IMR-90 (cell line): ENCODE measurements at regions not wholly inside any gene's neighbourhood (a gene's known extent, or its start where the extent isn't known, plus 50 kb on each side); places are given as distances from the start of the nearest gene placed in this dataset.

Experiments
- ATAC-seq: fragments of 200-7000 bp; cut with Tn5 transposase; 2 replicates; pipeline ENCODE4 v1.9.1; 2020; ENCODE audit warnings: low read depth, mild to moderate bottlenecking, moderate library complexity
- BruUV-seq: library from RNA; stranded (reverse); fragments of 400-500 nt; replicated peaks from 2 replicates; lab custom pipeline; 2021; lab: Mats Ljungman, UMichigan
- CTCF ChIA-PET: fragments of 300-600 bp; formaldehyde crosslinking; extraction: SDS; loops from one replicate; lab custom pipeline; 2021; ENCODE audit warnings: antibody characterized with exemption; lab: Yijun Ruan, JAX
- POLR2A ChIA-PET: fragments of 300-600 bp; sonication (Branson Sonifier 250); formaldehyde crosslinking; loops from one replicate; lab custom pipeline; 2022; ENCODE audit warnings: antibody characterized with exemption; ENCODE audit not compliant: unreplicated experiment; lab: Charles Lee
- DNase-seq: peaks from one replicate; pipeline ENCODE4 v3.0.0; 2013
- H2AFZ ChIP-seq: replicated peaks from 2 replicates; pipeline ENCODE3; 2013; ENCODE audit warnings: low read length, mild to moderate bottlenecking; ENCODE audit not compliant: poor library complexity
- H2AK5ac ChIP-seq: 2 replicates; pipeline ENCODE4 v1.6.1; 2013; ENCODE audit warnings: low read depth, low read length, inconsistent platforms
- H2AK9ac ChIP-seq: replicated peaks from 2 replicates; pipeline ENCODE3; 2013; ENCODE audit warnings: mild to moderate bottlenecking, low read depth, low read length, moderate library complexity; ENCODE audit not compliant: poor library complexity
- H2BK120ac ChIP-seq: 2 replicates; pipeline ENCODE4 v1.6.1; 2013; ENCODE audit warnings: low read depth, low read length, inconsistent platforms
- H2BK15ac ChIP-seq: 3 replicates; pipeline ENCODE4 v1.6.1; 2013; ENCODE audit warnings: low read depth, low read length, inconsistent platforms
- H2BK20ac ChIP-seq: 2 replicates; pipeline ENCODE4 v1.6.1; 2013; ENCODE audit warnings: low read depth, mild to moderate bottlenecking, inconsistent platforms, low read length, moderate library complexity
- H2BK5ac ChIP-seq: 2 replicates; pipeline ENCODE4 v1.6.1; 2013; ENCODE audit warnings: mild to moderate bottlenecking, low read depth, low read length, inconsistent platforms; ENCODE audit not compliant: poor library complexity, severe bottlenecking
- H3K14ac ChIP-seq: replicated peaks from 2 replicates; pipeline ENCODE4 v1.6.1; 2013; ENCODE audit warnings: low read depth, low read length, inconsistent platforms
- H3K18ac ChIP-seq: 2 replicates; pipeline ENCODE4 v1.6.1; 2013; ENCODE audit warnings: low read depth, low read length, control low read depth
- H3K23ac ChIP-seq: 2 replicates; pipeline ENCODE4 v1.6.1; 2013; ENCODE audit warnings: low read depth, low read length, inconsistent platforms
- H3K27ac ChIP-seq: 2 replicates; pipeline ENCODE4 v1.5.1; 2013; ENCODE audit warnings: mild to moderate bottlenecking, control low read depth, low read length; ENCODE audit not compliant: insufficient read depth
- H3K27me3 ChIP-seq: 2 replicates; pipeline ENCODE4 v1.6.1; 2013; ENCODE audit warnings: low read length; ENCODE audit not compliant: control insufficient read depth, insufficient read depth
- H3K36me3 ChIP-seq: 2 replicates; pipeline ENCODE4 v1.6.1; 2013; ENCODE audit warnings: low read length, mixed read lengths; ENCODE audit not compliant: control insufficient read depth, insufficient read depth
- H3K4ac ChIP-seq: 2 replicates; pipeline ENCODE4 v1.6.1; 2013; ENCODE audit warnings: low read depth, low read length, inconsistent platforms
- H3K4me1 ChIP-seq: 2 replicates; pipeline ENCODE4 v1.6.1; 2013; ENCODE audit warnings: low read length, mixed read lengths; ENCODE audit not compliant: control insufficient read depth, insufficient read depth
- H3K4me2 ChIP-seq: 2 replicates; pipeline ENCODE4 v1.6.1; 2013; ENCODE audit warnings: low read depth, mild to moderate bottlenecking, control low read depth, low read length, moderate library complexity
- H3K4me3 ChIP-seq: 2 replicates; pipeline ENCODE4 v1.5.1; 2013; ENCODE audit warnings: low read depth, mild to moderate bottlenecking, control low read depth, low read length, moderate library complexity; ENCODE audit not compliant: insufficient read depth
- H3K56ac ChIP-seq: 2 replicates; pipeline ENCODE4 v1.6.1; 2013; ENCODE audit warnings: low read length, inconsistent platforms; ENCODE audit not compliant: insufficient read depth; ENCODE audit errors: extremely low read depth
- H3K79me1 ChIP-seq, 2 experiments: 2 replicates each; pipeline ENCODE4 v1.6.1; 2013; ENCODE audit warnings: low read length in 2 of 2, inconsistent platforms in 1 of 2, low read depth in 1 of 2
- H3K9ac ChIP-seq: 2 replicates; pipeline ENCODE4 v1.6.1; 2013; ENCODE audit warnings: low read depth, low read length, control low read depth
- H3K9me1 ChIP-seq: 2 replicates; pipeline ENCODE4 v1.6.1; 2013; ENCODE audit warnings: low read length, inconsistent platforms; ENCODE audit not compliant: insufficient read depth
- H3K9me3 ChIP-seq: 2 replicates; pipeline ENCODE4 v1.6.1; 2013; ENCODE audit warnings: low read length; ENCODE audit not compliant: control insufficient read depth, insufficient read depth
- H4K20me1 ChIP-seq: 2 replicates; pipeline ENCODE4 v1.6.1; 2013; ENCODE audit warnings: low read length, inconsistent platforms; ENCODE audit not compliant: insufficient read depth
- H4K5ac ChIP-seq: 2 replicates; pipeline ENCODE4 v1.6.1; 2013; ENCODE audit warnings: mild to moderate bottlenecking, low read depth, low read length, control low read depth
- H4K8ac ChIP-seq, 2 experiments: 2 replicates each; pipeline ENCODE4 v1.6.1; 2013; ENCODE audit warnings: low read depth in 2 of 2, low read length in 2 of 2, control low read depth in 1 of 2, inconsistent platforms in 1 of 2
- H4K91ac ChIP-seq: 2 replicates; pipeline ENCODE4 v1.6.1; 2013; ENCODE audit warnings: low read depth, low read length, inconsistent platforms; ENCODE audit not compliant: insufficient read depth
- FOS ChIP-seq: fragments of 150-350 bp; IDR thresholded peaks from 2 replicates; pipeline ENCODE4 v1.6.1; 2016; ENCODE audit warnings: low read depth, low read length
- SMC3 ChIP-seq: fragments of 150-350 bp; IDR thresholded peaks from 2 replicates; pipeline ENCODE4 v1.6.1; 2016; ENCODE audit warnings: low read depth, mild to moderate bottlenecking, antibody characterized with exemption, low read length, moderate library complexity
- WGBS, 2 experiments: methylation state at CpG; one replicate each; pipeline versions ENCODE4 v1.1.5 to v1.1.7; 2013; ENCODE audit warnings: missing lambda C conversion rate in 2 of 2; ENCODE audit not compliant: insufficient read length in 1 of 2; ENCODE audit errors: extremely low coverage in 2 of 2; 5-methylcytosine and 5-hydroxymethylcytosine counted together
- dilution Hi-C: fragments of 300-500 bp; cut with HindIII; formaldehyde crosslinking; loops from one replicate; pipeline ENCODE4 v1.14.3; 2018; ENCODE audit warnings: low sequenced_read_pairs; ENCODE audit not compliant: unreplicated experiment
- in situ Hi-C: fragments of 300-500 bp; cut with MboI; formaldehyde crosslinking; loops from 3 replicates; pipeline ENCODE4 v1.14.3; 2019; ENCODE audit warnings: low sequenced_read_pairs, inconsistent platforms, mixed read lengths
- intact Hi-C: fragments of 100-400 bp; cut with micrococcal nuclease; formaldehyde crosslinking; loops from 2 replicates; pipeline ENCODE4 v1.10.0; 2022

GRCh38 chr4:15376594-15376993, 51.2 kb upstream of the C1QTNF7 start:
- Histone ChIP-seq H2AK5ac (no peak overlapping the region), H3K9ac (no peak overlapping the region), H3K14ac (no peak overlapping the region), H3K9me3 (no peaks in the 10 kb centered on the region), H3K27ac (no peak overlapping the region), H2BK120ac (no peak overlapping the region), H4K91ac (no peak overlapping the region), H3K4me3 (no peak overlapping the region), H3K4me2 (no peak overlapping the region), H2AK9ac (no peak overlapping the region), H3K23ac (no peak overlapping the region), H3K4ac (no peak overlapping the region), H3K79me1 (no peaks in the 10 kb centered on the region), H3K56ac (no peak overlapping the region), H2AFZ (no peak overlapping the region), H3K36me3 (no peaks in the 10 kb centered on the region), H2BK20ac (no peak overlapping the region), H3K9me1 (0 out of 2 replicates have a peak, but pooled peaks cover 3% of the 10 kb centered on the region), H4K20me1 (no peaks in the 10 kb centered on the region), H2BK5ac (no peak overlapping the region), H4K5ac (no peak overlapping the region), H3K4me1 (peaks cover 7% of the 10 kb centered on the region), H3K18ac (no peak overlapping the region), H2BK15ac (no peak overlapping the region), H4K8ac (no peak overlapping the region), H3K27me3 (no peaks in the 10 kb centered on the region; the same call in 1 of the 2 replicates)
- in situ Hi-C loops (no loop called here), intact Hi-C loops (no loop called here), dilution Hi-C loops (no loop called here)
- peak; percentile 11; the same call in 1 of the 2 replicates for TF ChIP-seq FOS
- TF ChIP-seq SMC3: no peak
- POLR2A ChIA-PET: no interaction called here
- no TSS peak for BruUV-seq
- no CpG with 5 or more reads among the region's 2 CpGs for WGBS, 2 experiments
- CTCF ChIA-PET: interaction anchor here (0.6 to 1.8 kb wide), 2 partner anchors 20 to 78 kb away, joined by 3 to 6 read pairs; no protein-coding TSS in a partner anchor
- DNase-seq (peak; percentile 42), ATAC-seq (no peak)
